Left lung (tissue), 4 donors: ENCODE measurements at regions not wholly inside any gene's neighbourhood (a gene's known extent, or its start where the extent isn't known, plus 50 kb on each side); places are given as distances from the start of the nearest gene placed in this dataset.

Experiments
- ATAC-seq: fragments of 200-7000 bp; cut with Tn5 transposase; one replicate; pipeline ENCODE4 v1.9.1; 2020; ENCODE audit warnings: moderate library complexity
- DNase-seq, 4 donors: peaks; one replicate each; pipeline ENCODE4 v3.0.0-alpha.2; 2013 to 2020
- H3K27ac ChIP-seq, 2 donors: fragments of 200-600 bp; sonication (generic) in 1 of 2; one replicate each; pipeline versions ENCODE4 v1.5.0 to v1.8.0; 2020 to 2021
- H3K27me3 ChIP-seq, 2 donors: fragments of 200-600 bp; sonication (generic) in 1 of 2; one replicate each; pipeline versions ENCODE4 v1.5.0 to v1.8.0; 2020 to 2021
- H3K36me3 ChIP-seq, 2 donors: fragments of 200-600 bp; sonication (generic) in 1 of 2; one replicate each; pipeline versions ENCODE4 v1.5.0 to v1.8.0; 2020 to 2021
- H3K4me1 ChIP-seq, 2 donors: fragments of 200-600 bp; one replicate each; pipeline ENCODE4 v1.8.0; 2021
- H3K4me3 ChIP-seq, 2 donors: fragments of 200-600 bp; sonication (generic) in 1 of 2; one replicate each; pipeline versions ENCODE4 v1.5.0 to v1.8.0; 2020 to 2021; ENCODE audit warnings: mild to moderate bottlenecking in 1 of 2
- H3K9me3 ChIP-seq, 2 donors: fragments of 200-600 bp; sonication (generic) in 1 of 2; one replicate each; pipeline versions ENCODE4 v1.5.0 to v1.8.0; 2020 to 2021
- CTCF ChIP-seq, 2 donors: fragments of 200-600 bp; sonication (generic) in 1 of 2; IDR thresholded peaks; one replicate each; pipeline versions ENCODE4 v1.5.0 to v1.8.0; 2021; ENCODE audit warnings: antibody characterized with exemption in 2 of 2
- intact Hi-C, 2 donors: fragments of 100-400 bp; cut with DNase I; formaldehyde crosslinking; loops; one replicate each; pipeline versions ENCODE4 v1.11.2 to v1.14.2; 2022
- donor health status: DM: no; HTN: yes; CAD: no.
- donor health status: DM: no; HTN: no; CAD: no.

GRCh38 chr11:23554002-23554401, 693.7 kb upstream of the CCDC179 start:
- H3K4me1 ChIP-seq: no peaks in the 10 kb centered on the region
- no peak for TF ChIP-seq CTCF (IDR thresholded peaks at IDR 0.05)
- H3K27ac ChIP-seq: no peak overlapping the region
- H3K9me3 ChIP-seq: no peaks in the 10 kb centered on the region
- no peaks in the 10 kb centered on the region for H3K36me3 ChIP-seq
- ATAC-seq: no peak
- no peak overlapping the region for H3K4me3 ChIP-seq
- H3K27me3 ChIP-seq: no peaks in the 10 kb centered on the region
- no peak for DNase-seq
- intact Hi-C loops: no loop called here

- H3K27ac ChIP-seq: no peak overlapping the region
- no peaks in the 10 kb centered on the region for H3K36me3 ChIP-seq
- no peaks in the 10 kb centered on the region for H3K4me1 ChIP-seq
- H3K9me3 ChIP-seq: no peaks in the 10 kb centered on the region
- no peak for DNase-seq
- intact Hi-C loops: no loop called here
- no peak for TF ChIP-seq CTCF (IDR thresholded peaks at IDR 0.05)
- no peak for ATAC-seq
- no peak overlapping the region for H3K4me3 ChIP-seq
- no peaks in the 10 kb centered on the region for H3K27me3 ChIP-seq
Measured at GRCh38 chr11:23555085-23555484, 694.8 kb upstream of the CCDC179 start.

GRCh38 chr11:23556163-23556750, 696.0 kb upstream of the CCDC179 start:
- TF ChIP-seq CTCF (IDR thresholded peaks at IDR 0.05): no peak
- ATAC-seq: peak; percentile 58
- no peaks in the 10 kb centered on the region for H3K36me3 ChIP-seq

GRCh38 chr11:23563591-23563990, 703.3 kb upstream of the CCDC179 start:
- TF ChIP-seq CTCF (IDR thresholded peaks at IDR 0.05): no peak
- intact Hi-C loops: no loop called here
- Histone ChIP-seq H3K36me3 (no peaks in the 10 kb centered on the region), H3K9me3 (no peaks in the 10 kb centered on the region), H3K4me3 (no peak overlapping the region), H3K4me1 (no peaks in the 10 kb centered on the region), H3K27me3 (no peaks in the 10 kb centered on the region), H3K27ac (no peak overlapping the region)
- DNase-seq: no peak
- ATAC-seq: no peak

More at GRCh38 chr11:23556163-23556750, 696.0 kb upstream of the CCDC179 start:
- H3K4me3 ChIP-seq: no peak overlapping the region
- intact Hi-C loops: no loop called here
- no peaks in the 10 kb centered on the region for H3K4me1 ChIP-seq
- no peak for DNase-seq
- no peaks in the 10 kb centered on the region for H3K9me3 ChIP-seq
- H3K27ac ChIP-seq: no peak overlapping the region
- no peaks in the 10 kb centered on the region for H3K27me3 ChIP-seq

GRCh38 chr11:23564370-23564769, 704.1 kb upstream of the CCDC179 start:
- intact Hi-C loops: no loop called here
- H3K9me3 ChIP-seq: no peaks in the 10 kb centered on the region
- DNase-seq (no peak), ATAC-seq (peak; percentile 50)
- no peak for TF ChIP-seq CTCF (IDR thresholded peaks at IDR 0.05)
- no peak overlapping the region for H3K27ac ChIP-seq
- H3K4me3 ChIP-seq: no peak overlapping the region
- no peaks in the 10 kb centered on the region for H3K36me3 ChIP-seq
- H3K27me3 ChIP-seq: no peaks in the 10 kb centered on the region
- H3K4me1 ChIP-seq: no peaks in the 10 kb centered on the region
